ENCODE measurements at regions not wholly inside any gene's neighbourhood (a gene's known extent, or its start where the extent isn't known, plus 50 kb on each side); places are given as distances from the start of the nearest gene placed in this dataset.

- H3K9me3 ChIP-seq (replicated peaks; ENCODE audit: control insufficient read depth, insufficient read depth, low read length): no peaks in the 10 kb centered on the region; the same call in 2 of the 3 replicates
- intact Hi-C loops (cut with micrococcal nuclease; ENCODE audit: unreplicated experiment) (loop anchor here (1.0 kb wide), 1 partner anchor 27 kb away; no protein-coding TSS in a partner anchor), in situ Hi-C loops (cut with MboI) (no loop called here)
- FAIRE-seq: peak; percentile 75
- H3K4me2 ChIP-seq (ENCODE audit: control insufficient read depth, insufficient read depth): no peak overlapping the region
- no peak overlapping the region for H2AFZ ChIP-seq (ENCODE audit: control insufficient read depth, low read depth, low read length)
- WGBS (ENCODE audit: insufficient coverage, insufficient replicate concordance, low lambda C conversion rate, missing lambda C conversion rate): 0% methylated on average over 2 of the region's 2 CpGs
- ChIA-PET POLR2A (interaction anchor here (1.5 kb wide), 1 partner anchor 27 kb away, joined by 3 read pairs; no protein-coding TSS in a partner anchor), SMC1A (ENCODE audit: uncharacterized antibody, unreplicated experiment) (interaction anchor here (0.7 to 2.1 kb wide), 6 partner anchors 18 to 608 kb away, joined by 3 to 9 read pairs (median 4); no protein-coding TSS in a partner anchor), RAD21 (ENCODE audit: unreplicated experiment) (interaction anchor here (1.3 to 3.5 kb wide), 4 partner anchors 9 to 297 kb away, joined by 3 to 21 read pairs (median 4); no protein-coding TSS in a partner anchor), CTCF (interaction anchor here (1.1 to 2.3 kb wide), 5 partner anchors 9 to 248 kb away, joined by 3 to 9 read pairs (median 4); no protein-coding TSS in a partner anchor)
- peak; percentile 33 for DNase-seq (ENCODE audit: low read depth, low spot score)
- H3K36me3 ChIP-seq (ENCODE audit: control insufficient read depth in 2 of 2, insufficient read depth in 2 of 2, low read length in 1 of 2): no peaks in the 10 kb centered on the region
- peak; percentile 67 for ATAC-seq
- H3K27me3 ChIP-seq (replicated peaks in 1 of 2; ENCODE audit: control insufficient read depth in 2 of 2, insufficient read depth in 2 of 2, low read length in 1 of 2): no peaks in the 10 kb centered on the region
- H3K79me2 ChIP-seq (ENCODE audit: control insufficient read depth, insufficient read depth, low read length): no peaks in the 10 kb centered on the region
- no peak overlapping the region for H3K9ac ChIP-seq (ENCODE audit: control insufficient read depth, insufficient read depth, low read length)
- H3K4me1 ChIP-seq (ENCODE audit: control insufficient read depth, insufficient read depth, low read length): peaks cover 11% of the 10 kb centered on the region; the same call in 1 of the 2 replicates
- no peak overlapping the region for H3K4me3 ChIP-seq
- no TSS peak for BruUV-seq (replicated peaks)
- no peaks in the 10 kb centered on the region for H4K20me1 ChIP-seq (ENCODE audit: control insufficient read depth, insufficient read depth)
- H3K27ac ChIP-seq (ENCODE audit: control insufficient read depth, insufficient read depth): no peak overlapping the region
- TF ChIP-seq RB1 (IDR thresholded peaks at IDR 0.05; ENCODE audit: borderline replicate concordance): no peak
- TF ChIP-seq ATF7 (IDR thresholded peaks at IDR 0.05; ENCODE audit: low read depth): peak; percentile 92
- no peak for TF ChIP-seq GATAD2B (conservative IDR thresholded peaks at IDR 0.05; ENCODE audit: low read depth)
- peak; percentile 95 for TF ChIP-seq NFIC (IDR thresholded peaks at IDR 0.05; ENCODE audit: low read depth, low read length)
- peak; percentile 57 for TF ChIP-seq MEF2B (IDR thresholded peaks at IDR 0.05; ENCODE audit: partially characterized antibody, poor library complexity, severe bottlenecking)
- TF ChIP-seq FOXM1 (IDR thresholded peaks at IDR 0.05; ENCODE audit: low read depth, low read length): peak; percentile 88; the same call in 1 of the 2 replicates
- no peak for TF ChIP-seq POU2F2 (IDR thresholded peaks at IDR 0.05; ENCODE audit: borderline replicate concordance, low read depth, low read length)
- peak; percentile 78 for TF ChIP-seq MTA2 (IDR thresholded peaks at IDR 0.05; ENCODE audit: low read depth)
- TF ChIP-seq CHD4 (IDR thresholded peaks at IDR 0.05): no peak
- TF ChIP-seq NFXL1 (IDR thresholded peaks at IDR 0.05; ENCODE audit: borderline replicate concordance): no peak
- TF ChIP-seq NR2F1 (conservative IDR thresholded peaks at IDR 0.05): peak; percentile 58
- TF ChIP-seq BACH1 (IDR thresholded peaks at IDR 0.05; ENCODE audit: borderline replicate concordance): no peak
- TF ChIP-seq NR2C2 (IDR thresholded peaks at IDR 0.05; ENCODE audit: borderline replicate concordance, control insufficient read depth, insufficient read length, low read depth): no peak
- no peak for TF ChIP-seq RFX5 (IDR thresholded peaks at IDR 0.05; ENCODE audit: low read depth, low read length)
- peak; percentile 83; the same call in 1 of the 2 replicates for TF ChIP-seq CBX5 (IDR thresholded peaks at IDR 0.05; ENCODE audit: low read depth)
- TF ChIP-seq IKZF2 (IDR thresholded peaks at IDR 0.05): peak; percentile 82 to 83
- no peak; the same call in 1 of the 2 replicates for TF ChIP-seq IRF4 (IDR thresholded peaks at IDR 0.05; ENCODE audit: low read depth, low read length)
- no peak for TF ChIP-seq BHLHE40 (IDR thresholded peaks at IDR 0.05; ENCODE audit: borderline replicate concordance in 1 of 2, low read depth in 2 of 2, low read length in 1 of 2)
- no peak for TF ChIP-seq ELK1 (IDR thresholded peaks at IDR 0.05; ENCODE audit: low read depth, low read length)
- TF ChIP-seq GABPA (IDR thresholded peaks at IDR 0.05; ENCODE audit: low read depth): peak; percentile 69; the same call in 1 of the 2 replicates
- TF ChIP-seq, protein P1, sequence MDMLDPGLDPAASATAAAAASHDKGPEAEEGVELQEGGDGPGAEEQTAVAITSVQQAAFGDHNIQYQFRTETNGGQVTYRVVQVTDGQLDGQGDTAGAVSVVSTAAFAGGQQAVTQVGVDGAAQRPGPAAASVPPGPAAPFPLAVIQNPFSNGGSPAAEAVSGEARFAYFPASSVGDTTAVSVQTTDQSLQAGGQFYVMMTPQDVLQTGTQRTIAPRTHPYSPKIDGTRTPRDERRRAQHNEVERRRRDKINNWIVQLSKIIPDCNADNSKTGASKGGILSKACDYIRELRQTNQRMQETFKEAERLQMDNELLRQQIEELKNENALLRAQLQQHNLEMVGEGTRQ (IDR thresholded peaks at IDR 0.05; ENCODE audit: borderline replicate concordance, low read depth, low read length): no peak
- TF ChIP-seq RAD21 (IDR thresholded peaks at IDR 0.05; ENCODE audit: insufficient read depth, low read depth, low read length): peak; percentile 39; the same call in 1 of the 2 replicates
- peak; percentile 67; the same call in 1 of the 2 replicates for TF ChIP-seq TBL1XR1 (IDR thresholded peaks at IDR 0.05; ENCODE audit: low read depth, low read length)
Measured at GRCh38 chrX:115939070-115939469, 231.5 kb upstream of the AGTR2 start.

All from GM12878 (cell line).